ENCODE measurements at regions not wholly inside any gene's neighbourhood (a gene's known extent, or its start where the extent isn't known, plus 50 kb on each side); places are given as distances from the start of the nearest gene placed in this dataset.

DNA sequence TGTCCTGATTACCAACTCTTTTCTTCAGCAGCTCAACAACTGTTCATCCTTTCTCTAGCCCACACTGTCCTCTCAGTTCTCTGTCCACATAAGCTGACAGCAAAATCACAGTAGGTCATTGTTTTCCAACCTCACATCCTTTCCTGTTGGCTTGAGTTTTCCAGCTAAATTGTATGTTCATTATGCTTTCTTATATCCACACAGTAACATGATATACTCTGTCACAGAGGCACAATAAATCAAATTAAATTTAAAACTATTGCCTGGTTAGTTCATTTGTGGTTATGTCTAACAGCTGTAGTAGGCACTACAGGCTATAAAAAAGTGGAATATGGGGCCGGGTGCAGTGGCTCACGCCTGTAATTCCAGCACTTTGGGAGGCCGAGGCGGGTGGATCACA, 179.9 kb downstream of the ETAA1 start:
- Histone ChIP-seq H2AFZ (ENCODE audit: low read depth, low read length, poor library complexity, severe bottlenecking) (no peak overlapping the region), H3K27me3 (ENCODE audit: insufficient read depth, low read length) (no peaks in the 10 kb centered on the region), H3K4me3 (replicated peaks in 1 of 2; ENCODE audit: low read depth in 1 of 2, low read length in 2 of 2) (no peak overlapping the region), H3K79me2 (ENCODE audit: insufficient read depth, low read length) (no peaks in the 10 kb centered on the region), H3K9ac (ENCODE audit: low read length) (no peak overlapping the region), H3K4me2 (ENCODE audit: low read length) (no peak overlapping the region), H3K4me1 (ENCODE audit: control insufficient read depth in 1 of 2, insufficient read depth in 2 of 2, low read length in 2 of 2) (no peaks in the 10 kb centered on the region), H3K36me3 (ENCODE audit: control insufficient read depth in 1 of 2, insufficient read depth in 2 of 2, low read length in 2 of 2) (no peaks in the 10 kb centered on the region), H3K9me2 (ENCODE audit: insufficient read depth) (no peaks in the 10 kb centered on the region), H4K20me1 (ENCODE audit: insufficient read depth) (no peaks in the 10 kb centered on the region), H3K9me3 (ENCODE audit: control insufficient read depth in 1 of 2, insufficient read depth in 1 of 2, low read depth in 1 of 2, low read length in 2 of 2) (no peaks in the 10 kb centered on the region), H3K27ac (ENCODE audit: low read depth, low read length) (no peak overlapping the region)
- BruUV-seq (replicated peaks) = no TSS peak
- no peak for TF ChIP-seq CEBPB (IDR thresholded peaks at IDR 0.05; ENCODE audit: low read depth)
- ChIA-PET RAD21 (ENCODE audit: low non-redundant PET in 1 of 2, low total read pairs in 2 of 2, uncharacterized antibody in 2 of 2, unreplicated experiment in 2 of 2) (no interaction called here), CTCF (no interaction called here), POLR2A (no interaction called here)
- no peak for DNase-seq (ENCODE audit: low read depth, low spot score)
- no peak for ATAC-seq
- intact Hi-C loops (cut with micrococcal nuclease) = no loop called here

- Histone ChIP-seq H4K20me1 (ENCODE audit: insufficient read depth) (no peaks in the 10 kb centered on the region), H3K9me2 (ENCODE audit: insufficient read depth) (no peaks in the 10 kb centered on the region), H3K27me3 (ENCODE audit: insufficient read depth, low read length) (no peaks in the 10 kb centered on the region), H3K36me3 (ENCODE audit: control insufficient read depth in 1 of 2, insufficient read depth in 2 of 2, low read length in 2 of 2) (no peaks in the 10 kb centered on the region), H3K27ac (ENCODE audit: low read depth, low read length) (no peak overlapping the region), H3K9me3 (ENCODE audit: control insufficient read depth in 1 of 2, insufficient read depth in 1 of 2, low read depth in 1 of 2, low read length in 2 of 2) (no peaks in the 10 kb centered on the region; a peak in 1 of 4 replicates), H3K79me2 (ENCODE audit: insufficient read depth, low read length) (no peaks in the 10 kb centered on the region), H3K4me3 (replicated peaks in 1 of 2; ENCODE audit: low read depth in 1 of 2, low read length in 2 of 2) (no peak overlapping the region), H2AFZ (ENCODE audit: low read depth, low read length, poor library complexity, severe bottlenecking) (no peak overlapping the region), H3K9ac (ENCODE audit: low read length) (no peak overlapping the region), H3K4me1 (ENCODE audit: control insufficient read depth in 1 of 2, insufficient read depth in 2 of 2, low read length in 2 of 2) (no peaks in the 10 kb centered on the region), H3K4me2 (ENCODE audit: low read length) (no peak overlapping the region)
- TF ChIP-seq, protein P1, sequence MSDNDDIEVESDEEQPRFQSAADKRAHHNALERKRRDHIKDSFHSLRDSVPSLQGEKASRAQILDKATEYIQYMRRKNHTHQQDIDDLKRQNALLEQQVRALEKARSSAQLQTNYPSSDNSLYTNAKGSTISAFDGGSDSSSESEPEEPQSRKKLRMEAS (IDR thresholded peaks at IDR 0.05) = no peak
- TF ChIP-seq SIN3A (IDR thresholded peaks at IDR 0.05; ENCODE audit: low read depth) = no peak
- no peak for TF ChIP-seq JUND (IDR thresholded peaks at IDR 0.05)
- ChIA-PET RAD21 (ENCODE audit: low non-redundant PET in 1 of 2, low total read pairs in 2 of 2, uncharacterized antibody in 2 of 2, unreplicated experiment in 2 of 2) (no interaction called here), CTCF (no interaction called here), POLR2A (no interaction called here)
- DNase-seq (ENCODE audit: low read depth, low spot score) (no peak), ATAC-seq (no peak)
- intact Hi-C loops (cut with micrococcal nuclease) = no loop called here
- no TSS peak for BruUV-seq (replicated peaks)
Measured at GRCh38 chr2:67579216-67579615, 182.1 kb downstream of the ETAA1 start.

GRCh38 chr2:67579806-67580205, 182.7 kb downstream of the ETAA1 start:
- Histone ChIP-seq H3K27me3 (ENCODE audit: insufficient read depth, low read length) (no peaks in the 10 kb centered on the region), H3K4me2 (ENCODE audit: low read length) (no peak overlapping the region), H3K9ac (ENCODE audit: low read length) (no peak overlapping the region), H3K9me3 (ENCODE audit: control insufficient read depth in 1 of 2, insufficient read depth in 1 of 2, low read depth in 1 of 2, low read length in 2 of 2) (no peaks in the 10 kb centered on the region; a peak in 2 of 4 replicates), H3K9me2 (ENCODE audit: insufficient read depth) (no peaks in the 10 kb centered on the region), H4K20me1 (ENCODE audit: insufficient read depth) (no peaks in the 10 kb centered on the region), H3K36me3 (ENCODE audit: control insufficient read depth in 1 of 2, insufficient read depth in 2 of 2, low read length in 2 of 2) (no peaks in the 10 kb centered on the region), H3K27ac (ENCODE audit: low read depth, low read length) (no peak overlapping the region), H3K4me3 (replicated peaks in 1 of 2; ENCODE audit: low read depth in 1 of 2, low read length in 2 of 2) (no peak overlapping the region), H3K4me1 (ENCODE audit: control insufficient read depth in 1 of 2, insufficient read depth in 2 of 2, low read length in 2 of 2) (no peaks in the 10 kb centered on the region), H3K79me2 (ENCODE audit: insufficient read depth, low read length) (no peaks in the 10 kb centered on the region), H2AFZ (ENCODE audit: low read depth, low read length, poor library complexity, severe bottlenecking) (no peak overlapping the region)
- ChIA-PET CTCF (no interaction called here), RAD21 (ENCODE audit: low non-redundant PET in 1 of 2, low total read pairs in 2 of 2, uncharacterized antibody in 2 of 2, unreplicated experiment in 2 of 2) (no interaction called here), POLR2A (no interaction called here)
- intact Hi-C loops (cut with micrococcal nuclease) = no loop called here
- ATAC-seq = no peak
- BruUV-seq (replicated peaks) = no TSS peak
- no peak for DNase-seq (ENCODE audit: low read depth, low spot score)
- TF ChIP-seq SP1 (IDR thresholded peaks at IDR 0.05; ENCODE audit: low read depth) (no peak), EZH2 (IDR thresholded peaks at IDR 0.05) (no peak), REST (IDR thresholded peaks at IDR 0.05; ENCODE audit: low read depth) (no peak), JUND (IDR thresholded peaks at IDR 0.05) (no peak), ZNF274 (IDR thresholded peaks at IDR 0.05; ENCODE audit: low read depth, low read length) (no peak), TCF7L2 (IDR thresholded peaks at IDR 0.05; ENCODE audit: borderline replicate concordance, extremely low read depth, insufficient read depth, insufficient read length) (no peak)

All from HCT116 (cell line).